ENCODE measurements at regions not wholly inside any gene's neighbourhood (a gene's known extent, or its start where the extent isn't known, plus 50 kb on each side); places are given as distances from the start of the nearest gene placed in this dataset.

DNA sequence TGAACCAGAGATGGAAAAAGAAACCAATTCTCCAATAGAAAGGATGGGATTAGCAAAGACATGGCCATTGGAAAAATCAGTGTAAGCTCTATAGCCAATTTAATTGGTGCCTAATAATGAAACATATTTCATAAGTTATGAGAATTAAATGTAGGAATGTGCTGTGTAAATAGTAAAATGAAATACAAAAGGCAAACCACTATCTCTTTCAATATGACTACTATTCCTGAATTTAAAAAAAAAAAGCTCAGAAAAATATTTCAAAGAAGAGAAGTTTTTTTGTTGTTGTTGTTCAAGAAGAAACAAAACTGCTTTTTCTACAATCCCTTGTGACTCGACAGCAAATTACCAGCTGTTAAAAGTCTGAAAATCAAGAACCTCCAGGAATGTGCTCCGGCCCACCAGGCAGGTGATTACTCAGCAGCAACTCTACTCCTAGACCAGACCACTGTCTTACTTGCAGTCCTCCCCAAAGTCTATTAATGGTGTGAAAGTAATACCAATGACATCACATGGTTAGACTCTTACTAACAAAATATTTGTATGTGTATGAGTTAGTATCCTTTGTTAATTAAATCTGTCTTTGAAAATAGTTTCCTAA lies 362.4 kb downstream of the KCTD12 start:
- no peak for DNase-seq (ENCODE audit: low read depth in 3 of 3, low spot score in 1 of 3)

DNA sequence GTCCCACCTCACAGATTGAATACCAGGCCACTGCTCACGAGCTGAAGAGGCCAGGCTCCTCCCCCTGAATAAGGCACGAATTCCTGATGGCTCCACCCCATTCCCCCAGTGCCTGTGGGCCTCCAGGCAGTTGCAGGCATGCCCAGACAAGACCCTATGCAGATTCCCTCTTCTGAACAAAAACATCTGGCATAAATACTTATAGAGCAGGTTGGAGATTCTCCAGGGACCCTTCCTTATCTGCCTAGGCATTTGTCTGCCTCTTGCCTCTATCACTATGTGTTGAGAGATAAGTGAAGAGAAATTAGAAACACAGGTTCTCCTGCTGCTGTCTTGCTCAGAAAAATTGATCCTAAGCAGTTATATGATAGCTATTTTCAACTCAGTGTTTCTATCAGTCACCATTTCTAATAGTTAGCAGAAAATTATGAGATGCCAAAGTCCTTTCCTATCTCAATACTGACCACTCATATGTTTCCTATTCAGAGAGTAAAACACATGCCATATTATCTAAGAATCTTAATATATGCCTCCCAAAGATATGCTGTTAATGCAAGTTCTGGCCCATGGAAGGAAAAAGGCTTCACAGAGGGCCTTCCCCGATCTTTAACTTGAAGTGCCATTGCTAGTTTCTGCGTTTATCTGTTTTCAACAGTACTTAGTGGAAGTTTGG lies 364.0 kb downstream of the KCTD12 start:
- DNase-seq (ENCODE audit: low read depth in 3 of 3, low spot score in 1 of 3): no peak

GRCh38 chr13:76519685-76520084 lies 366.5 kb downstream of the KCTD12 start:
- DNase-seq (ENCODE audit: low read depth in 3 of 3, low spot score in 1 of 3): no peak

DNA sequence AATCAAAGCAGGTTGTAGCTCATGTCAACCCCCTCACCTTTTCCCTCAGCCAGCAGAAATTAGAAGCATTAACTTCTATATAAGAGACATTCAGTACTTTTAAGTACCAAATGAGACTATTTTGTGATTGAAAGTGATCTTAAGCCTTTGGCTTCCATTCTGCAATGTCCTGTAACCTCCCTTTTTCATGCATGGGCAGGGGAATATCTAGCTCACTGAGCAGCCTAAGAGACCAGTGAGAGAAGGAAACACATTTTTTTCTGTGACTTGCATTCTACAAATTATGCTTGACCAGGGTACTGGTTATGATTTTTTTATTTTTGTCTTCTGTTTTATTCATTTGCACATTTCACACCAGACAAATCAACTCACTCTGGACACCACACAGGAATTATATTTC lies 369.6 kb downstream of the KCTD12 start:
- DNase-seq (ENCODE audit: low read depth in 3 of 3, low spot score in 1 of 3): no peak

GRCh38 chr13:76516013-76516412 lies 370.2 kb downstream of the KCTD12 start:
- DNase-seq (ENCODE audit: low read depth in 3 of 3, low spot score in 1 of 3): no peak

DNA sequence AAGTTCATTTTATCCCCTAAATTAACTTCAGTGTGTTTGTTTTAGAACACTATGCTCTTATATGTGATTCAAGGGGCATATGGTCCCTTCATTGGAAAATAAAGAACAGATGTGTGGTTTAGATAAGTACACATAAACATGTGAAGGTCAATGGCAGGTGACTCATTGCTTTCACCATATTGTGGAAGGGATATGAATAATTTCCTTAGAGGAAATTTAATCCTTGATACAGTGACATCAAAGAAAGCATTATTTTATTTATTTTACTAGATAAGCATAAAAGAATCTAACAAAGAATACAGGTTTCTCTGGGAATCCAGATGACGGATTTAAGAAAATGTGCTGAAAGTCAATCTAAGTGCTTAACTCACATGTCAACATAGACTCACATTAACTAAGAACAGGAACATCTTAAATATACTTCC lies 373.5 kb downstream of the KCTD12 start:
- no peak for DNase-seq (ENCODE audit: low read depth in 3 of 3, low spot score in 1 of 3)

GRCh38 chr13:76505437-76505836 lies 380.8 kb downstream of the KCTD12 start:
- no peak for DNase-seq (ENCODE audit: low read depth in 3 of 3, low spot score in 1 of 3)

DNA sequence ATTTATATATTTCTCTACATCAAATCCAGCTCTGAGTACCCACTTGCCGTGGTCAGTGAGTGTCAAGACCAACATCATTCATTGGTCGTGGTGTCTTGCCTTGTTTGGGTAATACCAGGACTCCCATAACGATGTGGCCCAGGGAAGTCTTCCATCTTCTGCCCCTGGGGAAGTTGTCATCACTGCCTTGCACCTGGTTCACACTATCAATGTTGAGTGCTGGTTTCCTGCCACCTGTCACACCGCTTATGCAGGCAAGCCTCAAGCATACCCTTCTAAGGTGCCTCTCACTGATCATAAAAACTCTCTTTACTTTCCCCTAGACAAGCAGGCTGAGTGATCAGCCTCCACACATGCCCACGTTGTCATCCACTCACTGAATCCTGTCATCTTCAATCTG lies 382.4 kb downstream of the KCTD12 start:
- no peak for DNase-seq (ENCODE audit: low read depth in 3 of 3, low spot score in 1 of 3)

DNA sequence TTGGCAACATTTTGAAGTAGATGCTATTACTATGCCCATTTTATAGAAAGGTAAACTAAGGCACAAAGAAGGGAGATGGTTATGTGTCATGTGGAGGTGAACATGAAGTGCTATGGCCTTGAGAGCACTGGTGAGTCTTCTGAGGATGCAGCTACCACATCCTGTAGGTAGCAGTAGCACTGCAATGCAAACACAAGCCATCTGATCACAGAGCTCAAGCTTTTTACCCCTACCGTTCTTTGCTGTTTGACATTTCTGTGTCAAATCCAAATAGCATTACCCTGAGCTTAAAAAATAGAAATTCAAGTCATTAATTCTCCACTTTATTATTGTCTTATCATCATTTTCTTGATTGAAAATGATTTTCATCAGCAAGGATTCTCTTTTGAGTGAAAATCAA lies 382.9 kb downstream of the KCTD12 start:
- DNase-seq (ENCODE audit: low read depth in 3 of 3, low spot score in 1 of 3): no peak

- DNase-seq (ENCODE audit: low read depth in 3 of 3, low spot score in 1 of 3): no peak
These were observed 385.3 kb downstream of the KCTD12 start for GRCh38 chr13:76500894-76501293.

DNA sequence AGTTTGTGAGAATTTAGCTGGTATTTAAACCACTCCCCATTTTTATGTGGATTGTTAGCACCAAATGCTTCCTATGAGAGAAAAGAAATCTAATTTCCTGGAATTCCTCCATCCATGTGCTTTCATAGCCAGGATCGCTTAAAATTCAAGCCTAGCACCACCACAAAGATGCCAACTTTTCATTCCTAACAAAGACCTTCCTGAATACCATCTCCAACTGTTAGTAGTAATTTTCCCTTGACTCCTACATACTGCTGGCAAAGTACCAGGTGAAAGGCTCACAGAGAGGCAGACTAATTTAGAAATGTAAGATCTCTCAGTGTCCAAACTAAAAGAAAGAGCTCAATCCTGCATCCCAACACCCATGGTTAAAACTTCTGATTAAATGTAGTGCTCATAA lies 386.3 kb downstream of the KCTD12 start:
- no peak for DNase-seq (ENCODE audit: low read depth in 3 of 3, low spot score in 1 of 3)

GRCh38 chr13:76489274-76489673 lies 396.9 kb downstream of the KCTD12 start:
- no peak for DNase-seq (ENCODE audit: low read depth in 3 of 3, low spot score in 1 of 3)

DNA sequence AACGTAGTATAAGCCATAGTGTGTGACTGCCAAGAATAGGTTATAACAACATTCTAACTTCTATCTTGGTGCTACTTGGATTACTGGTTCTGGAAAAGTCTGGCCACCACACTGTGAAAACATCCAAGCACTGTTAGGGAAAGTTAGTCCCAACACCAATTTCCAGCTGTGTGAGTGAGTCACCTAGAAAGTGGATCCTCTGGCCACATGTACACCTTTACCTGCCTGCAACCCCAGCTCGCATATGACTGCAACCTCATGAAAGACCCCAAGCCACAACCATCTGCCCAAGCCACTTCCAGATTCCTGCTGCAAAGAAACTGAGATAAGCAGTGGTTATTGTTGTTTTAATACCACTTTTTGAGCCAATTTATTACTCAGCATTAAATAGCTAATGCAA lies 404.5 kb downstream of the KCTD12 start:
- no peak for DNase-seq (ENCODE audit: low read depth in 3 of 3, low spot score in 1 of 3)

GRCh38 chr13:76474966-76475365 lies 411.2 kb downstream of the KCTD12 start:
- no peak for DNase-seq (ENCODE audit: low read depth in 3 of 3, low spot score in 1 of 3)

GRCh38 chr13:76474356-76474755 lies 411.8 kb downstream of the KCTD12 start:
- DNase-seq (ENCODE audit: low read depth in 3 of 3, low spot score in 1 of 3): no peak

DNA sequence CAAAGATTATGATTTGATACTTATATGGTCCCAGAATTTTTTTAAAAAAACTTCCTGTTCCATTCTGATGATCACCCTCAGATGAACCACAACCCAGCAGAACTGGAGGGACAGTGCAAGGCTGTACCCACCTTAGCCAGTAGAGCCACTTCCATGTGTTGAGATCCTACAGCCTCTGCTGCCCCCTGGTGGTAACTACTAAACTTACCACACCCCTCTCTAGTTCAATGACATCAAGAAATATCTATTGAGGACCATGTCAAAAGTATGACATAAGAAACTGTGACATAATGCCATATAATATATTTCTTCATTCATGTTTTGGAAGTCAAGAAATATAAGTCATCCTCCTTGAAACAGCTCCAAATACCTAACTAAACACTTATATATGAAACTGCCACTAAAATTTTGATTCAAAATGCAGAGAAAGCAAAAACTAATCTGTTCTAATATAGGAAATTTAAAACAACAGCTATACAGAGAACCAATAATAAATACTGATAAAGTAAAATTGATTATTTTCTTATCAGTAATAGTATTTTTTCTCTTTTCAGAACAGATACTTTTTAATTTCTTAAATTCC lies 412.6 kb downstream of the KCTD12 start:
- DNase-seq (ENCODE audit: low read depth in 3 of 3, low spot score in 1 of 3): peak; percentile 24 to 39 (median 27)

DNA sequence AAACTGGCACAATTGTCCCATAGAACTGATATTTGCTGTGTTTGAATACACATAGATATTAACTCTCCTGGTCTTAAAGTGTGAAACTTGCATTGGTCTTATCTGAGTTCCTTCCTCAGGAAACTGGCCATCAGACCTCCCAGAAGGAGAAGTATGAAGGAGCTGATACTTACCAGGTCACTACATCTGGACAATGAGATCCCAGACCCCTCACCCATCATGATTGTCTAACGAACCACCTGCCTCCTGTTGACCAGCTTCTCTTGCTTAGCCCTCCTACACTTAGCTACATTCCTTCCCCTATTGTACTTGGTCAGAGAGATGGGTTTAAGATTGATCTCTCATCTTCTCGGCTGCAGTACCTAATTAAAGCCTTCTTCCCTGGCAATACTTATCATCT lies 413.3 kb downstream of the KCTD12 start:
- DNase-seq (ENCODE audit: low read depth in 3 of 3, low spot score in 1 of 3): no peak

DNA sequence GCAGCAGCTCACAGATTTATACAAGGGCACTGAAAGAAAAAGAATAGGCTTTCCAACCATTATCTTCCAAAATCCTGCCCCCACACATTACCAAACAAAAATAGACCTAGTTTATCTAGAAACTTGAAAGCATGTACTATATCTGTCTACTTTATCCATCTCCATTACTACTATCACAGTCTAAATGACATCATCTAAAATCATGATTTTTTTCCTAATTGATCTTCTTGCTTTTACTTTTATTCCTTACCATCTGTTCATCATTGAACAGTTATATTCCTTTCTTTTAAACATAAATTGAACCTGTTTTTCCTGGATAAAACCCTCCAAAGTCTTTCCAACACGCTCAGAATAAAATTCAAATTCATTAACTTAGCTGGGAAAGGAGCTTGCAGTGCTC lies 414.7 kb downstream of the KCTD12 start:
- no peak for DNase-seq (ENCODE audit: low read depth in 3 of 3, low spot score in 1 of 3)

DNA sequence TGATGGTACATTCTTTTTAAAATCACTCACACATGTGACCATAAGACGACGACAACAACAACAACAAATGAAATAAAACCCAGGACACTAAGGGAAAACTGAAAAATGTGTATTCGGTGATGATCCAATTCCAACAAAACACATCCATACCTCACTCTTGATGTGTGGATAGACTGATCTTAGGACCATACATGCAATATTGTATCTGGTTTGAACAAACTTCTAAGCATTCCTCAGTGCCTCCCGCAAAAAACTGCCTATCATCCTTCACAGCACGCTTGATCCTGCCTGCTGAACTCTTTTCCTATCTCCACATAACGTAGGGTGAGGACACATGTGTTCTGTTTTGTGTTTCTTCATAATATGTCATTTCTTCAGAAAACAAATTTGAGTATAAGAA lies 415.2 kb downstream of the KCTD12 start:
- DNase-seq (ENCODE audit: low read depth in 3 of 3, low spot score in 1 of 3): no peak

GRCh38 chr13:76466043-76466442 lies 420.2 kb downstream of the KCTD12 start:
- no peak for DNase-seq (ENCODE audit: low read depth in 3 of 3, low spot score in 1 of 3)

- no peak for DNase-seq (ENCODE audit: low read depth in 3 of 3, low spot score in 1 of 3)
These were observed 422.9 kb downstream of the KCTD12 start for GRCh38 chr13:76463314-76463713.

DNA sequence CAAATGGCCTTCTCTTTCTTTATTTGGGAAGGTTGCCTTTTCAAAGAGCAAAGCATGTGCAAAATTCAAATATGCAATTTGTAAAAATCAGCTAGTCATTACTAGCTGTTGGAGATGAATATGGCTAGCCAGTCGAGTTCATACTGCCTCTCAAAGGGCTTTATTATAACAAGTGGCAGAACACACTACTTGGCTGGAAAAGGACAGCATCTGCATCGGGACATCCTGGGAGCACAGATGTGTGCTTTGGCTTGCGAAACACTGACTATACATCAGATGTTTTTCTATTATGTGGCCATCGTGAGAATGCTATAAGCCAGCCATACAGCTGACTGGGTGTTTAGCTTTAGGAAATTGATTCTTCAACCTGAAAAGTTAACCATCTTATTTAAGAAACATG lies 424.2 kb downstream of the KCTD12 start:
- DNase-seq (ENCODE audit: low read depth in 3 of 3, low spot score in 1 of 3): no peak

- DNase-seq (ENCODE audit: low read depth in 3 of 3, low spot score in 1 of 3): no peak
These were observed 424.7 kb downstream of the KCTD12 start for GRCh38 chr13:76461484-76461883.

All from stimulated activated CD4-positive, alpha-beta T cell treated with anti-CD3 and anti-CD28 coated beads, TNF-alpha, amount 100 ng/mL, for 1 hour (primary cell).